Rectal smooth muscle tissue (tissue), 1 donor: ENCODE measurements at regions not wholly inside any gene's neighbourhood (a gene's known extent, or its start where the extent isn't known, plus 50 kb on each side); places are given as distances from the start of the nearest gene placed in this dataset.

Source experiments
- H3K27ac ChIP-seq: one replicate; pipeline ENCODE4 v1.7.0; 2013; ENCODE audit warnings: low read depth, low read length, inconsistent platforms
- H3K27me3 ChIP-seq: one replicate; pipeline ENCODE4 v1.7.0; 2013; ENCODE audit warnings: low read length; ENCODE audit not compliant: control insufficient read depth, insufficient read depth
- H3K36me3 ChIP-seq: one replicate; pipeline ENCODE4 v1.7.0; 2013; ENCODE audit warnings: low read length; ENCODE audit not compliant: control insufficient read depth, insufficient read depth
- H3K4me1 ChIP-seq: one replicate; pipeline ENCODE4 v1.7.0; 2013; ENCODE audit warnings: low read length; ENCODE audit not compliant: control insufficient read depth, insufficient read depth
- H3K4me3 ChIP-seq: one replicate; pipeline ENCODE4 v1.7.0; 2013; ENCODE audit warnings: low read length
- H3K9ac ChIP-seq: one replicate; pipeline ENCODE4 v1.7.0; 2013; ENCODE audit warnings: low read length

DNA sequence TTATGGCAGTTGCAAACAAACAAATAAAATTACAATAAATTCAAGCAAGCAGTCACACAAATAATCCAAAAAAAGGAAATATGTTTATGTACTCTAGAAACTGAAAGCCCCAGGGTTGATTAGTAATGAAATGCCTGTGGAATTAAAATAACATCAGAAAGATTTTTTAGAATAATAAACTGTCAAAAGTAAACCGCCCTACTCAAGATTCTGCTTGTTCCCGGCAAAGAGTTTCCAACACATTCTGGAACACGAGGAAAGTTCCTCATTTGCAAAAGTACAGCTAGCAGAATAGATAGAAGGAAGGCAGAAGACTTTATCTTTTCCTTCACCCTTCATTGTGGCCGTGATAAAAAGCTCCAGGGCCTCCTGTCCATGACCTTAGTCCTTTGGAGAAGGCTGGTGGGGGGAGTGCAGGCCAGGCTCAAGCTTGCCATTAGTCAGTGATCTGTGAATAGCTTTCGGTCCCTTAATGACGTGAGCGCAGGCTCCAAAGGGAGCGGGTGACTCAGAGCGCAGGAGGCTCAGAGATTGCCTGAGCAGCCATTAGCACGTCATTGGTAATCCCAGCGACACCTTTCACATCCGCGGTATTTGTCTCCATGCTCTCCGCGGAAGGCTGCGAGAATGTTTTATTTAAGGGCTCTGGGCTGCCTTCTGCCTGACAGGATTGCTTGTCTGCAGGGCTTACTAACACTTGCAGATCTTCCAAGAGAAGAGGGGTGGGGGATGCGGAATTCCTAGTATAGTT lies 458.3 kb downstream of the METTL15 start:
- Histone ChIP-seq H3K4me1 (no peaks in the 10 kb centered on the region), H3K27me3 (no peaks in the 10 kb centered on the region), H3K4me3 (peak overlapping the region; percentile 22), H3K9ac (no peak overlapping the region), H3K27ac (no peak overlapping the region), H3K36me3 (no peaks in the 10 kb centered on the region)

DNA sequence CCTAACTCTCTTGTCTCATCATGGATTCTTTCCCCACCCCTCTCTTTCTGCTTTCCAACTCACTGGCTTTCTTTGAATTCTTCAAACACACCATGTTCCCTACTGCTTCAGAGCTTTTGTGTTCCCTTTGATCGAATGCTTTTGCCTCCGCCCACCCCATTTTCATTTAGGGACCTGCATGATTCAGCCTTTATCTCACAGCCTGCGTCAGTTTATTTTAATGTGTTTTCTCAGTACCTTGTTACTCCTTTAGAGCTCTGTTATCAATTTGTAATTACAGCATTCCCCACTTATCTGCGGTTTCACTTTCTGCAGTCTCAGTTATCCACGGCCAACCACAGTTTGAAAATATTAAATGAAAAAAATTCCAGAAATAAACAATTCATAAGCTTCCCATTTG lies 451.3 kb downstream of the METTL15 start:
- Histone ChIP-seq H3K4me3 (no peak overlapping the region), H3K9ac (no peak overlapping the region)

DNA sequence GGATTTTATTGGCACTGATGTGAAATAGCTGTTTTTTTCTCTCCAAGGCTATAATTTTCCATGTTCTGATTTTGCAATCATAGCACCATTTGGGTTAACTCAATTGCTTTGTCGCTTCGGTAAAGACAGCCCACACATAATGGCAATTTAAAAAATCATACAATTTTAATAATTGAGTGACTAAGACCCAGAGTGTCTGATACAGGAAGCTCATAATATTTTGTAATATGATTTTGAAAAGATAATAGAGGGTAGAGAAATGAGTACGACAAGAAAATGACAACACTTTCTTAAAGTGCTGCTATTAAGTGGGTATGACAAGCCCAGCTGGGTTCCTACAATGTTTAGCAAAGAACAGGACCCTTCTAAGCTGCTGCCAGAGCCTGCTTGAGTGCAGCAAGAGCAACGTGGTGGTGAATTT lies 439.1 kb downstream of the METTL15 start:
- Histone ChIP-seq H3K27me3 (no peaks in the 10 kb centered on the region), H3K4me3 (no peak overlapping the region), H3K9ac (no peak overlapping the region)

More for the DNA sequence above, 451.3 kb downstream of the METTL15 start:
- no peak overlapping the region for H3K27ac ChIP-seq
- H3K36me3 ChIP-seq = no peaks in the 10 kb centered on the region
- no peaks in the 10 kb centered on the region for H3K27me3 ChIP-seq
- no peaks in the 10 kb centered on the region for H3K4me1 ChIP-seq

DNA sequence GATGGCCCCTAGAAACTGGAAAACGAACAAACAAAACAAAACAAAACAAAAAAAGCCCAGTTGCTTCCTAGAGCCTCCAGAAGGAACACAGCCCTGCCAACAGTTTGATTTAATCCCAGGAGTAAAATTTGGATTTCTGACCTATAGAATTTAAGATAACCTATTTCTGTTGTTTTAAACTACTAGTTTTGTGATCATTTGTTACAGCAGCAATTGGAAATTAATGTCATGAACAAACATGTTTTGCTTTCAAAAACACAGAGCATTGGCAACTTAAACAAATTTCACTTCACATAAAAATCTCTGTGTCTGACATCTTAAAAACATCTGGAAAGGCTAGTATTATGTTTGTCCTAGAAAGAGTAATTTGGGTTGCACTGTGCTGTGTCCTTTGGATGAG lies 437.3 kb downstream of the METTL15 start:
- no peak overlapping the region for H3K27ac ChIP-seq
- no peaks in the 10 kb centered on the region for H3K36me3 ChIP-seq
- no peaks in the 10 kb centered on the region for H3K27me3 ChIP-seq
- no peak overlapping the region for H3K9ac ChIP-seq
- H3K4me3 ChIP-seq = no peak overlapping the region
- H3K4me1 ChIP-seq = no peaks in the 10 kb centered on the region

More for the DNA sequence above, 439.1 kb downstream of the METTL15 start:
- Histone ChIP-seq H3K27ac (no peak overlapping the region), H3K4me1 (no peaks in the 10 kb centered on the region), H3K36me3 (no peaks in the 10 kb centered on the region)

DNA sequence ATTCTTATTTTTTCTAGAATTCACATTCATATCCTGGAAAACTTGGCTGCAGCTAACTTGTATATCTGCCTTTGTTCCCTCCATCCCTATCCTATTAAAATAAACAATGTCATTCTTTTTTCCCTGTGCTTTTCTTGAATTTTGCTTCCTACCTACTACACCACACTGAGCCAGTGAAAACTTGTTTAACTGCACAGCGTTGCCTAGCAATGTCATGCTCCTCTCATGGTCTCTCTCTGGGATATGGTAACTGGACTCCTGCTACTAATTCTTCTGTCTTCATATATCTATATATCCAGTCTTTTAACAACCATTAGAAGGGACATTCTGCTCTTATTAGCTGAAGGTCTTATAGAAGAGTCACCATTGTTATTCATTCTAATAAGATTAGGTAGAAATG lies 434.4 kb downstream of the METTL15 start:
- Histone ChIP-seq H3K9ac (no peak overlapping the region), H3K4me1 (no peaks in the 10 kb centered on the region), H3K27me3 (no peaks in the 10 kb centered on the region), H3K36me3 (no peaks in the 10 kb centered on the region), H3K4me3 (no peak overlapping the region), H3K27ac (no peak overlapping the region)

DNA sequence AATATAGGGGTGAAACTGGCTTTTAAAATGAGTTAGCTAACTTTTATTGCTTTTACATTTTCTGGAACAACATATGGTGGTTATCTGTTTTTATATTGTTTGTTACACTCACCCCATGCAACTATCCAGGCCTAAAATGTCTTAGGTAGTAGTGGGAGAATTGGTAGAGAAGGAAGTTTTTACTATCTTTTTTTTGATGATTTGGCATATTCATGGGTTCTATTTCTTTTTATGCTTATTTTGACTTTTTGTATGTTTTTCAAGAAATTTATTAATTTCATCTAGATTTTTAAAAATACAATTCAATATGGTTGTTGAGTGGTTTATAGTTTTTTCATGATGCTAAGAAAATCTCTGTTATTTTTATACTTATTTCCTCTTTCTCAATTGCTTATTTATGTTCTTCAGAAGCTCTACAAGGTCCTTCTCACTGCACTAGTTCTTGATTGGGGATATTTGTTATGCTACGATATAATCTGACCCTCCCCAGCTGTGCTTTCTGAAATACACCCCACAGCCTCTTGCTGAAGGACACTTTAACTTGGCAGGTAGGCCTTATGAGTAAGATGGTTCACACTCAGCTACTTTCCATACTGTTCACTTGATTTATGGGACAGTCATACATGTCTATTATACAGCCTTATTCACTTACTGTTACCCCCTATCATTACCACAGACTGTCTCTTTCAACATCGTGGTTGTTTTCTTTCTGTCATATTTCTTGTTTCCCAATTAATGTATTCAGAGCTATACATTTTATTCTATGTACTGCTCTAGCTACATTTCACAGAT lies 431.2 kb downstream of the METTL15 start:
- no peak overlapping the region for H3K27ac ChIP-seq
- no peaks in the 10 kb centered on the region for H3K4me1 ChIP-seq
- H3K9ac ChIP-seq = no peak overlapping the region
- no peaks in the 10 kb centered on the region for H3K36me3 ChIP-seq
- no peak overlapping the region for H3K4me3 ChIP-seq
- no peaks in the 10 kb centered on the region for H3K27me3 ChIP-seq

DNA sequence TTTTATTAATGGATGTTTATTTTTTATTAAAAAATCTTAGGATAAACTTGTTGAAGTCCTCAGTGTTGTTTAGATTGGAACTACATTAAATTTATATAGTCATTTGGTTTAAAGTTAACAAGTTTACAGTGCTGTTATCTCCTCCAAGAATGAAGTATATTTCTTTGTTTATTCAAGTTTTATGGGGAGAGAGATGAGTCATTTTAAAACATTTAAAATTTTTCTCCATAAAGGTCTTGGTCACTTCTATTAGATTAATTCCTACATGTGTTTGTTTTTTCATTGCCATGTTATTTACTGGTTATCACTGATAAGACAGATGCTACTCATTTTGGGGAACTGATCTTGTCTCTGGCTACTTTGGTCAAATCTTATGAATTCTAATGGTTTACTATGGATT lies 429.6 kb downstream of the METTL15 start:
- Histone ChIP-seq H3K27me3 (no peaks in the 10 kb centered on the region), H3K4me1 (no peaks in the 10 kb centered on the region), H3K27ac (no peak overlapping the region), H3K9ac (no peak overlapping the region), H3K36me3 (no peaks in the 10 kb centered on the region), H3K4me3 (no peak overlapping the region)

DNA sequence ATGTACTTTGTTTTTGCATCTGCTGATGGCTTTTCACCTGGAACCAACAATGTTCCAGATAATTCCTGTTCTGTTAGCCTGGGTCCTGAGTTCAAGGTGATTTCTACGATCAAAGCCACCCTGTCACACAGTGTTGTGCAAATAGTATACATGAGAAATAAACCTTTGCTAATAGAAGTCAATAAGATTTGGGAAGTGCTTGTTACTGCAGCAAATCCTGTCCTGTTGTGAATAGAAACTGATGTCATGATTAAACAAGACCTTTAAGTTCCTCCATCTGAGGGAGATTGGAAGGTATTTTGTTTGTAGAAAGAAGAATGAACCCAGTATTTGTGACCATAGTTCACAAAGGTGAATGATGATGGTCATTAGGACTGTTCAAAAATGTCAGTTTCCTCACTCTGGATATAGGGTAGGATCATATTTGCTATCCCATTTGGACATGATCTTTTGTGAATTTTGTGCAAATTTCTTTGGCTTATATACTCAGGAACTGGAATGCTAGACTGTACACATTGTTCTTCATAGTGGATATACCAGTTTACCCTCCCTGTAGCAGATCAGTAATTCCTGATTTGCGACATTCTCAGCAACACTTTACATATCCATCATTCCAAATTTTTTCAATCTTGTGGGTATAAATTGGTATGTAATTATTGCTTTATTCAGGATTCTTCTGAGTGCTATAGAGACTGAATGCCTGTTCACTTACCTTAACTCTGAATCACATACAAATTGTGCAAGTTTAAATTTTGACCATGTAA lies 428.5 kb downstream of the METTL15 start:
- Histone ChIP-seq H3K9ac (no peak overlapping the region), H3K4me1 (no peaks in the 10 kb centered on the region), H3K4me3 (no peak overlapping the region), H3K36me3 (no peaks in the 10 kb centered on the region), H3K27ac (no peak overlapping the region), H3K27me3 (no peaks in the 10 kb centered on the region)

DNA sequence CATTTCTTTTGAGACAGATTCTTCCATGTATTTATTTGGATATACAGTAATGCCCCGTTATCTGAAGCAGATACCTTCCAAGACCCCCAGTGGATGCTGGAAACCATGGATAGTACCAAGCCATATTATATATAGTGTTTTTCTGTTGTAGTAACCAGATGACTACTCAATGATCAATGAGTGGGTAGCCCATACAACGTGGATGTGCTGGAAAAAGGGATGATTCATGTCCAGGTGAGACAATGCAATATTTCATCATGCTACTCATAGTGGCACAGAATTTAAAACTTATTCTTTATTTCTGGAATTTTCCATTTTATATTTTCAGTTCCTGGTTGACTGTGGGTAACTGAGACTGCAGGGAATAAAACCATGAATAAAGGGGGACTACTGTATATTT lies 427.5 kb downstream of the METTL15 start:
- H3K9ac ChIP-seq = no peak overlapping the region
- no peak overlapping the region for H3K4me3 ChIP-seq
- no peaks in the 10 kb centered on the region for H3K4me1 ChIP-seq
- no peak overlapping the region for H3K27ac ChIP-seq
- no peaks in the 10 kb centered on the region for H3K27me3 ChIP-seq
- no peaks in the 10 kb centered on the region for H3K36me3 ChIP-seq

DNA sequence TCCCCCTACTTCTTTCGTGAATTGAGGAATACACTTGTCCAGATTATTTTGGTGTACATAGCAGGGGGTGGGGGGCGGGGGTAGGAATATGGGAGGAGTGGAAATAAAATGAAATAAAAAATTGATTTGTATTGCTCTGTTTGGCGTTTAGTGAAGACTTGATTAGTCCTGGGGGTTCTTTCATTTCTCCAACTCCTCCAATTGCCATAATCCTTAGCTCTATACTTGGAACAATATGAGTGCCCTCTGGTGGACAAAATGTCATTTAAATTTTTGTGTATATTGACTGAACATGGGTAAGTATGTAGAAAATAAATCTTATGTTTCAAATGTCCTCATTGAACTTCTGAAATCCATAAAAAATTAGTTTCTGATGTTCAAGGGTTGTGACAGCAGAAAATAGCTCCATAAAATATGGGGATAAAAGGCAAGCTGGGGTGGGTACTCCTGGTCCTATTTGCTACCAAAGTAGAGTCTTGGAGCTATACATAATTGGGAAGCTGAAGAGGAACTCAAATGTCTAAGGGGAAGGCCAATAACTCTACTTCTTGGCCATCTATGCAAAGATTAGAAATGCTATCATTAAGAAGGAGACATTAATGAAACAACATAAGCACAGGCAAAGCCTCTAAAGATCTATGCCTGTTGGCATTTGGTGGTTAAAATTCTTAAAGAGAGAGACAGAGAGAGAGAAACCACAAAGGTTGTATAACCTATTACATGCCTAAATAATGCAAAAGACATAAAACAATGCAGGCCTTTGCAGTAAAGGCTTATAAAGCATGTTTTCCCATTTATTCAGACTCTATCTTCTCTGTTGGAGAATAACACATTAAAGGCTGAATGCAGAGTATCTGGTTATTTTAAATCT lies 421.6 kb downstream of the METTL15 start:
- Histone ChIP-seq H3K4me1 (no peaks in the 10 kb centered on the region), H3K36me3 (no peaks in the 10 kb centered on the region), H3K27ac (no peak overlapping the region), H3K4me3 (no peak overlapping the region), H3K27me3 (no peaks in the 10 kb centered on the region), H3K9ac (no peak overlapping the region)

DNA sequence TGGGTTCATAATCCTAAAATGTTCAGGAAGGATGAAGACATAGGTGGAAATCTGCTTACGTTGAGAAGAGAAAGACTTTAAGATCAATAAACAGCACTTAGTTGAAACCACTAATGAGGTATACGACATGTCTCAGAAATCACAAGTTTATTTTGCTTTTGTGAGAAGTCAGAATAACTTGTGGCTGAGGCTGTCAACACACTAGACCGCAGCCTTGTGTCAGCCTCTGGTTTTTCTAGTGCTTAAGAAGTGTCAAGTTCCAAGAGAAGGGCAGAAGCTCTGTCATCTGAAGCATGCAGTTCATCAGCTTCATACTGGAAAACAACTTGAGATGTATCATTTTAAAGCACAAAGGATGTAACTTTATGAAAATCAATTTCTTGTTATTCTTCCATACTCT lies 420.9 kb downstream of the METTL15 start:
- no peak overlapping the region for H3K9ac ChIP-seq
- H3K4me3 ChIP-seq = no peak overlapping the region
- no peaks in the 10 kb centered on the region for H3K27me3 ChIP-seq
- no peak overlapping the region for H3K27ac ChIP-seq
- no peaks in the 10 kb centered on the region for H3K36me3 ChIP-seq
- no peaks in the 10 kb centered on the region for H3K4me1 ChIP-seq

DNA sequence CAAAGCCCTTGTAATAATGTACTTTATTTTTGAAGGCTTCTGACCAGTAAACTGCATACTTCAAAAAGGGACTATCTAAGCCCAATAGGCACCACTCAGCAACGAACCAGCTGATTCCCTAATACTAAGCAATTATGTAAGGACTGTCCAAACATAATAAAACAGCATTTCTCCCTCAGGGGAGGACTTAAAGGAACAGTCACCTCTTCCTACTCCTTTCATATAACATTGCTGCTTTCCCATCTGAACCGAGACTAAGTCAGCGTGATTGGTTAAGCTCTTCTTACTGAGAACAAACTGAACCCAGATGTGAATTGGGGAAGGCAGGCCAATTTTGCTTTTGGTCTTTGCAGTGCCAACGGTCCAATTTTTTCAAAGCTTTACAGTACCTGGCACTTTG lies 420.0 kb downstream of the METTL15 start:
- H3K9ac ChIP-seq = no peak overlapping the region
- H3K27ac ChIP-seq = no peak overlapping the region
- H3K36me3 ChIP-seq = no peaks in the 10 kb centered on the region
- H3K4me3 ChIP-seq = no peak overlapping the region
- H3K4me1 ChIP-seq = no peaks in the 10 kb centered on the region
- no peaks in the 10 kb centered on the region for H3K27me3 ChIP-seq
